GM18526 (cell line): ENCODE measurements at regions not wholly inside any gene's neighbourhood (a gene's known extent, or its start where the extent isn't known, plus 50 kb on each side); places are given as distances from the start of the nearest gene placed in this dataset.

Experiments
- POLR2A ChIP-seq: IDR thresholded peaks from 3 replicates; pipeline ENCODE4 v1.6.1; 2011; ENCODE audit not compliant: insufficient read length; ENCODE audit errors: extremely low read depth

DNA sequence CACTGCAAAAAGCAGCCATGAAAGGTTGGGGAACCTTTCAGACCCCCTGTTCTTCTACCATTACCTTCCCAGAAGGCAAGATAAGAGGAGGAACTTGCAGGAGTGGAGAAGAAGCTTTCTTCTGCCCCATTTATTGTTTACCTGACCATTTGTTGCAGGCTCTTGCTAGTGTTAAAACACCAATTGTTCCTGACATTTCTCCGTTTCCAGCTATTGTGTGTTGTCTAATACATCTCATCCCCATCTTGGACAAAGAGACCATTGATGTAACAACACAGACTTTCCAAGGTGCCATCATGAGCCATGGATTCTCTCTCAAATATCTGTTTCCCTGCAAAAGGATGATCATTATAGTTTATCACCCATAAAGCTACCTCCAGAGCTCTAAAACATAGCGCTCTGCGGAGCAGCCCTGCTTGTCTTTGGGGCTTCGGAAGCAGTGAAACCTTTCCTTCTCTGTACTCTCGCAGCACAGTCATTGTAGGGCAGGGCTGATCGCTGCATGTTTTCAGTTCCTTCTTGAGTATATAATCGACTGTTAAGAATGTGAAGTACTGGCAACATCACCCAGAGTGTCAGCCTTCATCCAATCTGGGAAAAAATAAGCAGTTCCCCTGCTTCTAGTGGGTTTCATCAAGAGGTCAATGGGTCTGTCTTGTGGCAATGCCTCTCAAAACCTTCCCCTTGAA, 680.0 kb downstream of the SEMA5A start:
- no peak for TF ChIP-seq POLR2A

DNA sequence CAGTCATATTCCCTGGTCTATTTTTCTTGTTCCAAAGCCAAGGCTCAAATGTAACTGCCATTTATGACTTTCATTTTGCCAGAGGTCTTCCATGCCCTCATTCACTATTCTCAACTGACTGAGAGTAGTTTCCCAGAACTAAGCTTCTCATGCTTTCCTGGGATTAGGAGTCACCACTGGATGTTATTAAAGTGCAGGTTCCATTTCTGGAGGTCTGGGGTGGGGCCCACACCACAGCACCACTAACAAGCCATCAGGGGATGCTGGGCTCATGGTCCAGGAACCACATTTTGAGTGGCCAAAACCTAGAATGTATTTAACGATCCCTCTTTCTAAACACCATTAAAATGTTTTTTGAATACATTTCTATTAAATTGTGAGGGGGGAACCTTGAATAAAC, 677.6 kb downstream of the SEMA5A start:
- TF ChIP-seq POLR2A = no peak

DNA sequence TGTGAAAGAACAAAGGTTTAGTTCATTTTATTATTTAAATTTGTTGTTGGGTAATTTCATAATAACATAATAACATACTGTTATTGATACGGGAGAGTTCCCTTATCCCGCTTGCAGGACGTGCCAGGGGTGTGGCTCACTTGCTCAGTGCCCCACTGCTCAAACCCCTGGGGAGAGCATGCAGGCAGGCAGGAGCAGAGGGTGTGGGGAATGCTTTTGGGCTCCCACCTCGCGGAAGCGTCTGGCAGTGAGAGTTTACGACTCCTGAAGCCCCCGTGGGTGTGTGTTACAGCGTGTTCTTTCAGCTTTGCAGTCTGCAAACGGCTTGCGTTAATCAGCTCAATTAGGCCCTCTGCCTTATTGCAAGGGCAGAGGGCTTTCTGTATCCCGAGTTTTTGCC, 675.9 kb downstream of the SEMA5A start:
- no peak for TF ChIP-seq POLR2A

GRCh38 chr5:8870349-8870958, 675.4 kb downstream of the SEMA5A start:
- no peak for TF ChIP-seq POLR2A

- no peak for TF ChIP-seq POLR2A
These were observed 674.9 kb downstream of the SEMA5A start for GRCh38 chr5:8870959-8871355.

GRCh38 chr5:8871446-8871845, 674.4 kb downstream of the SEMA5A start:
- TF ChIP-seq POLR2A = no peak

DNA sequence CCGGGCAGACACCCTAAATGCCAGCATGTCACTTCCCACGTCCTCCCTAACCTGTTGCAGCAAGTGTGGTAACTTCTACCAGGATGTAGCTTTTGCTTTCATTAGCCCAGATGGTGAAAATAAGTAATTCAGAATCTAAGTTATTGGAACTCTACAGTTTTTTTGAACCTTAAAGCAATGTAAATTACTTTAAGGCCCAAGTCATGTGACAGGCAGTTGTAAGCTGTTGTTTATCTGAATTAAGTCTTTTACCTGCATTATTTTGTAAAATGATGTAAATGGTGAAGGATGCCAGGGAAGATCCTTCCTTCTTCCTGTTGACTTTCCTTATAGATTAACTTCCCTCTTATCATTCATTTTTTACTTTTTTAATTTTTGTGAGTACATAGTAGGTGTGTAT, 670.2 kb downstream of the SEMA5A start:
- TF ChIP-seq POLR2A = no peak

- TF ChIP-seq POLR2A = no peak
These were observed 666.6 kb downstream of the SEMA5A start for GRCh38 chr5:8879248-8879647.

DNA sequence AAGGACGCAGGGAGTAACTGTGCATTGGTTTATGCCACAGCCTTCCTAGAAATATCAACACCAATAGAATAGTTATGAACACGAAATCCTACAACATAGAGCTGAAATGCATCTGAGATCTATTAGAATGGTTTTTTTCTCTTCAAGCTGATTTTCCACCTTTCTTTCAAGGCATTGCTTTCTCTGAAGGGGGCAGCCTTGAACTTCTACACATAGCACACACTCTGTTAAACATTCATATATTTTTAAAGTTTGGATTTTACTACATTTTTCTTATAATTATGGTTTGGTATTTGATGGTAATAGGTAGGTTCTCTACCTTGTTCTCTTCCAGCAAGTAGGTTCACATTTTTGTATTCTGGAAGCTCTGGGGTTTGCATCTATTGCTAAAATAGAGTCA, 661.8 kb downstream of the SEMA5A start:
- TF ChIP-seq POLR2A = no peak

DNA sequence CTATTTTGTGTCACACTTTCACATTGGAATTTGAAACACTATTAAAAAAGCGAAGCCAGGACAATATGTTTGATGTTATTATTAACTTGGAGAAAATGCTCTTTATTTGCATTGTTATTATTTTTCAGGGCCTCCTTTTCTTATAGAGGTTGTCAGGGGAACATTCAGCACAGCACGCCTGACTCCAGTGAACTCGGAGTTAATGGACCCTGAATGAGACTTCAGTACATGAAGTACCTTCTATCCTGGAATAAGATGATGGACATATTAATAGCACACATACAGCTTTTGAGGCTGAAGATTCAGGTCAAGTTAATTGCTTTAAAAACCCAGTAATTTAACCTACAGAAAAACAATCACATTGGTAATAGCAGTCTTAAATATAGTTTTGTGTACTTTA, 652.9 kb downstream of the SEMA5A start:
- TF ChIP-seq POLR2A = no peak

- TF ChIP-seq POLR2A = no peak
These were observed 651.8 kb downstream of the SEMA5A start for GRCh38 chr5:8894031-8894430.

DNA sequence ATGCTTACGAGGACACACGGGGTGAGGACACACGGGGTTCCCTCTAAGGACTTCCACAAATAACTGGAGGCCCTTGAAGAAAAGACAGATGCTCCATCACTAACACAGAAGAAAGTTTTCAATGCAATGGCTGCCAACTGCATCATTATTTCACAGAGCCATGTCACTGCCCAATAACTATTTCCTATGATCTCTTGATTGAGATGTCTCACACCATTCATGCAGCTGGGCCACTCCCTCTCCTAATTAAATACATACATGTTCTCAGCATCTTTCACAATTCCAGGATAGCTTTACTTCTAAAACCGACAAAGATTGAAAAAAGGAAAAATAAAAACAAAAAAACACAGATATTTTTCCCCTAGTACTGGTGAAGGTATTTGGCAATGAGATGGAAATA, 650.8 kb downstream of the SEMA5A start:
- TF ChIP-seq POLR2A = no peak

GRCh38 chr5:8895599-8895998, 650.3 kb downstream of the SEMA5A start:
- no peak for TF ChIP-seq POLR2A

DNA sequence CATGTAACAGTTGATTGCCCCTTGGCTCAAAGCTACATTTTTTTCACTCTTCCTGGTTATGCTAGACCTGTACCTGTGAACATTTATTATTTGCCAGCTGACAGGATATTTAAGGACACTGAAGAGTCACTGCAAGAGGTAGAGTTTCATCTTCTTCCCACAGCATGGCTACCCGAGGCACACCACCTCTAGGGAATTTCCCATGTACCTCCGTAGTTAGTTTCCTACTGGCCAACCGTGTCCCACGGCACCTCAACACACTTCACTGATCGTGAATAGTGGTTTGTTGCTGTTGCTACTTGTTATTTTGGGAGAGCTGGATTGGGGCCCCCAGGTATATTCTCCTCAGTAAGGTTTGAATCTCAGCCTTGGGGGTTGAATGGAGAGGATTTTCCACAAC, 648.6 kb downstream of the SEMA5A start:
- no peak for TF ChIP-seq POLR2A

DNA sequence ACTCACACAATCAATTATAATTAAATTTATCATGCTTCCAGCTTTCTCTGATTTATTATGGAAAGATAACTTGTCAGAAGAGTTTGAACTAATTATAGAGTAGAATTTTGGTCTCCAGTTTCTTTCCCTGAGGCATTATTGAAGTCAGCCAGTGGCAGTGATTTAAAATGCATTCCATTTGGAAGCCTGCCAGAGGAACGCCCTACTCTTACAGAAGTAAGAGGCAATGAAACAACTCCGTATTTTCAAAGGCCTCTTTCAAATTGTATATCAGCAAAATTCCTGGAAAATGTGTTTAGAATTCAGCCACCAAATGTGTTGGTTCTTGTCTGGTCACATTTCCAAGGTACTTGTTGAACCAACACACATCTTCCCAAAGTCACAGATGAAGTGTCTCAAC, 640.9 kb downstream of the SEMA5A start:
- no peak for TF ChIP-seq POLR2A

DNA sequence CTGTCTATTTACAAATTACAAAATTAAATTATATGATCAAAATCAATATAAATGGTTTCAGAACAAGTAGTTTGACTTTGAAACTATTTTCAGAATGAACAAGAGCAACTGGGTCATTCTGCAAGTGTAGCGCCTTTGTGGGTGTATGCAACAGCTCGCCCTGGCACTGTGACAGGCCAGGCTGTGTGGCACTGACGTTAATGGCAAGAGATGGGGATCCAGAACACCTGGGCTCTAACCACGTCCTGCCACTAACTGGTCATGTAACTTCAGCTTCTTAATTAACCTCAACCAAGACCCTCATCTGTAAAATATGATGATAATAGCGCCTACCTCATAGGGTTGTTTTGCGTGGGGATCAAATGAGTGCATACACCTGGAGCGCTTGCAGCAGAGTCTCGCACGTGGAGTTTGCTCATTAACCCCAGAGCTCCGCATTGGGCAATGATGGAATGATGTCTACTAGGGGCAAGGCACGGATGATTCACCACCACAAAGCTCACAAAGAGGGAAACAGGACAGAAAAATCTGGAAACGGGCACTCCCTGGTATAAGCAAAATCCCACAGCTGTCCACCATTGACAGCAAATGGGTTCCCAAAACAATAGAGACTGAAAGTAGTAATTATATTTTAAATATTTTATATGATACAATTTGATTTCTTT, 639.4 kb downstream of the SEMA5A start:
- TF ChIP-seq POLR2A = no peak

GRCh38 chr5:8907168-8907868, 638.6 kb downstream of the SEMA5A start:
- TF ChIP-seq POLR2A = no peak
